CD4-positive, alpha-beta T cell (primary cell): ENCODE measurements at regions not wholly inside any gene's neighbourhood (a gene's known extent, or its start where the extent isn't known, plus 50 kb on each side); places are given as distances from the start of the nearest gene placed in this dataset.

Source experiments
- ATAC-seq: fragments of 200-7000 bp; cut with Tn5 transposase; one replicate; pipeline ENCODE4 v1.10.0; 2022; ENCODE audit warnings: mild to moderate bottlenecking; ENCODE audit not compliant: poor library complexity
- CTCF ChIA-PET: fragments of 350-600 bp; sonication (Branson Sonifier 250); formaldehyde crosslinking; loops from one replicate; lab custom pipeline; 2021; ENCODE audit warnings: antibody characterized with exemption, inconsistent platforms; lab: Charles Lee
- POLR2A ChIA-PET: fragments of 350-600 bp; sonication (Branson Sonifier 250); formaldehyde crosslinking; loops from one replicate; lab custom pipeline; 2021; ENCODE audit warnings: antibody characterized with exemption, inconsistent platforms; lab: Charles Lee
- DNase-seq, 14 experiments: peaks; one replicate each; pipeline ENCODE4 v3.0.0-alpha.2; 2013 to 2020; ENCODE audit warnings: mixed read lengths in 2 of 14
- H3K27ac ChIP-seq, 2 donors: one replicate each; pipeline versions ENCODE4 v1.5.1 to v1.7.0; 2013; ENCODE audit warnings: low read length in 2 of 2, low read depth in 1 of 2, mild to moderate bottlenecking in 1 of 2
- H3K27me3 ChIP-seq, 2 experiments: 1 replicate in 1 of 2; 2 replicates in 1 of 2; pipeline versions ENCODE4 v1.6.1 to v1.7.0; 2013; ENCODE audit warnings: low read length in 2 of 2, control low read depth in 1 of 2, mild to moderate bottlenecking in 1 of 2, moderate library complexity in 1 of 2; ENCODE audit not compliant: insufficient read depth in 2 of 2, control insufficient read depth in 1 of 2
- H3K36me3 ChIP-seq: one replicate; pipeline ENCODE4 v1.6.1; 2013; ENCODE audit warnings: low read length, control low read depth; ENCODE audit not compliant: insufficient read depth
- H3K4me1 ChIP-seq: one replicate; pipeline ENCODE4 v1.6.1; 2013; ENCODE audit warnings: low read length, control low read depth; ENCODE audit not compliant: insufficient read depth
- H3K4me3 ChIP-seq: one replicate; pipeline ENCODE4 v1.5.1; 2013; ENCODE audit warnings: mild to moderate bottlenecking, low read length, moderate library complexity
- H3K9me3 ChIP-seq, 2 experiments: 1 replicate in 1 of 2; 2 replicates in 1 of 2; pipeline versions ENCODE4 v1.6.1 to v1.7.0; 2013; ENCODE audit warnings: low read length in 2 of 2, mild to moderate bottlenecking in 2 of 2, control low read depth in 1 of 2, moderate library complexity in 1 of 2; ENCODE audit not compliant: control insufficient read depth in 1 of 2, insufficient read depth in 1 of 2
- H3K27ac Mint-ChIP-seq: one replicate; pipeline ENCODE4 v1.8.0; 2020; ENCODE audit warnings: mixed read lengths
- H3K27me3 Mint-ChIP-seq: one replicate; pipeline ENCODE4 v1.8.0; 2021; ENCODE audit warnings: mixed read lengths
- H3K36me3 Mint-ChIP-seq: one replicate; pipeline ENCODE4 v1.8.0; 2021; ENCODE audit warnings: low read depth, mixed read lengths
- H3K4me1 Mint-ChIP-seq: one replicate; pipeline ENCODE4 v1.8.0; 2021; ENCODE audit warnings: low read depth, mixed read lengths
- H3K4me3 Mint-ChIP-seq: one replicate; pipeline ENCODE4 v1.8.0; 2020; ENCODE audit warnings: mild to moderate bottlenecking, mixed read lengths
- H3K9me3 Mint-ChIP-seq: one replicate; pipeline ENCODE4 v1.8.0; 2020; ENCODE audit warnings: mixed read lengths
- intact Hi-C, 2 experiments: fragments of 100-400 bp; cut with DNase I in 1 of 2; cut with micrococcal nuclease in 1 of 2; formaldehyde crosslinking; loops; one replicate each; pipeline versions ENCODE4 v1.15.1 to v1.9.0; 2023 to 2025; cut with DNase I, micrococcal nuclease
- TF ChIP-seq, protein P1 (sequence below): fragments of 200-600 bp; IDR thresholded peaks from one replicate; pipeline ENCODE4 v1.8.0; 2022; ENCODE audit warnings: antibody characterized with exemption, mild to moderate bottlenecking

DNA sequence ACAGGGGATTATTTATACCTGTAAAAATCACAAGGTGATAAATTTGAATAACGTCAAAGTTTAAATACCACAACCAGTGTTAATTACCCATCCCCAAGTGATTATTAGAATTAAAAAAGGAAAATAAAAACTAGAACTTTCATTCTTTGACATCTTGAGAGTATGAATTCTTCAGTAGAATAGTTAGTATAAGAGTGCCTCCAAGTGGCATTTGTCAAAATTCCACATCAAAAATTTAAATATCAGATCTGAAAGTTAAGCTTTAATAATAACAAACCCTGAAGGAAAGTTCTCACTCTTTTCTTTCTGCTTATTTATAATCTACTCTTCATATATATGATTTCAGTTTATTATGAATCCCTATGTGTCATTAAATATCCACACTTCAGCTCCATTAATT, 273.7 kb upstream of the KYNU start:
- H3K27me3 ChIP-seq, result no peaks in the 10 kb centered on the region
- no peaks in the 10 kb centered on the region for H3K9me3 ChIP-seq
- peaks cover 2% of the 10 kb centered on the region for H3K9me3 Mint-ChIP-seq
- ATAC-seq (no peak), DNase-seq (no peak)
- H3K27ac ChIP-seq, result no peak overlapping the region
- intact Hi-C loops, result no loop called here
- no peaks in the 10 kb centered on the region for H3K4me1 ChIP-seq
- TF ChIP-seq, protein P1, sequence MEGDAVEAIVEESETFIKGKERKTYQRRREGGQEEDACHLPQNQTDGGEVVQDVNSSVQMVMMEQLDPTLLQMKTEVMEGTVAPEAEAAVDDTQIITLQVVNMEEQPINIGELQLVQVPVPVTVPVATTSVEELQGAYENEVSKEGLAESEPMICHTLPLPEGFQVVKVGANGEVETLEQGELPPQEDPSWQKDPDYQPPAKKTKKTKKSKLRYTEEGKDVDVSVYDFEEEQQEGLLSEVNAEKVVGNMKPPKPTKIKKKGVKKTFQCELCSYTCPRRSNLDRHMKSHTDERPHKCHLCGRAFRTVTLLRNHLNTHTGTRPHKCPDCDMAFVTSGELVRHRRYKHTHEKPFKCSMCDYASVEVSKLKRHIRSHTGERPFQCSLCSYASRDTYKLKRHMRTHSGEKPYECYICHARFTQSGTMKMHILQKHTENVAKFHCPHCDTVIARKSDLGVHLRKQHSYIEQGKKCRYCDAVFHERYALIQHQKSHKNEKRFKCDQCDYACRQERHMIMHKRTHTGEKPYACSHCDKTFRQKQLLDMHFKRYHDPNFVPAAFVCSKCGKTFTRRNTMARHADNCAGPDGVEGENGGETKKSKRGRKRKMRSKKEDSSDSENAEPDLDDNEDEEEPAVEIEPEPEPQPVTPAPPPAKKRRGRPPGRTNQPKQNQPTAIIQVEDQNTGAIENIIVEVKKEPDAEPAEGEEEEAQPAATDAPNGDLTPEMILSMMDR, result no peak
- no peak overlapping the region for H3K4me3 ChIP-seq
- H3K36me3 Mint-ChIP-seq, result no peaks in the 10 kb centered on the region
- no peak overlapping the region for H3K27ac Mint-ChIP-seq
- H3K4me3 Mint-ChIP-seq, result no peak overlapping the region
- no peaks in the 10 kb centered on the region for H3K36me3 ChIP-seq
- POLR2A ChIA-PET, result no interaction called here
- CTCF ChIA-PET, result no interaction called here
- no peaks in the 10 kb centered on the region for H3K27me3 Mint-ChIP-seq
- H3K4me1 Mint-ChIP-seq, result no peaks in the 10 kb centered on the region

DNA sequence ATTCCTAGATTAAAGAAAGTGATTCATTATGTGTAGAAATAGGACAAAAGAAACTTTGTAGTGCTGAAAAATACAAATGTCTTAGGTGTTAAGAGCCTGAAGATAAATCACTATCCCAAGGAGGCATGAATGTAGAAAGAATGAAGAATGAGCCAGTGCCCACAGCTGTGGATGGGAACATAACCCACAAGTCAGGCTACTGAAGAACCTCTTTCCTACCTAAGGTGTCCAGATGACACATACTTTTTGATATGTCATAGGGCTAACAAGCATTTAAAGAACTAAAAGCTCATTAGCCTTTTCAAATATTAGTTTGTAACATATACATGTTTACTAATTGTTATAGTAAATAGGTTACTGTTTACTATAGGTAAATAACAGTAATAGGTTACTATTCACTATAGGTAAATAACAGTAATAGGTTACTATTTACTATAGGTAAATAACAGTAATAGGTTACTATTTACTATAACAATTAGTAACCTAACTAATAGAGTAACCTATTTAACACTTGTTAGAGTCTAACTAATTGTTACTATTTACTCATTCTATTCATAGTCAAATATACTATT, 275.0 kb upstream of the KYNU start:
- Mint-ChIP-seq H3K4me3 (no peak overlapping the region), H3K27ac (no peak overlapping the region), H3K4me1 (no peaks in the 10 kb centered on the region), H3K36me3 (no peaks in the 10 kb centered on the region), H3K9me3 (peaks cover 2% of the 10 kb centered on the region), H3K27me3 (no peaks in the 10 kb centered on the region)
- H3K27ac ChIP-seq, result no peak overlapping the region
- intact Hi-C loops, result no loop called here
- H3K36me3 ChIP-seq, result no peaks in the 10 kb centered on the region
- DNase-seq, result no peak
- H3K4me3 ChIP-seq, result no peak overlapping the region
- CTCF ChIA-PET, result no interaction called here
- ATAC-seq, result no peak
- POLR2A ChIA-PET, result no interaction called here
- TF ChIP-seq, protein P1, result no peak
- H3K9me3 ChIP-seq, result no peaks in the 10 kb centered on the region
- no peaks in the 10 kb centered on the region for H3K27me3 ChIP-seq
- H3K4me1 ChIP-seq, result no peaks in the 10 kb centered on the region

DNA sequence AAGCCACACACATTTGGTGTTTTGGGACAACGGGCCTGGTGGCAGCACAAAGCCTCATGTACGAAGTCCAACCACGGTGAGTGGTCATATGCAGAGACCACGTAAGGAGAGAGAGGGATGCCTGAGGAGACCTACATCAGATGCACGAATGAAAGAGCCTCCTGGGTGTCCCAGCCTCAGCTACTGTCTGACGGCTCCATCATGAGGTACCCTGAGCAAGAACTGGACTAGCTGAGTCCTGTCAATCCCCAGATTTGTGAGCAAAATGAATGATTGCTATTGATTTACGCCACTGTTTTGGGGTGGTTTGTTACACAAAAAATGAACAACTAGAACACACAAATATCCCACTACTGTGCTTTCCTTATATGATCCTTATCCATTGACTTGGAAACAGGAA, 275.7 kb upstream of the KYNU start:
- DNase-seq (no peak), ATAC-seq (no peak)
- Histone ChIP-seq H3K9me3 (no peaks in the 10 kb centered on the region), H3K4me1 (no peaks in the 10 kb centered on the region), H3K36me3 (no peaks in the 10 kb centered on the region), H3K27ac (no peak overlapping the region), H3K4me3 (no peak overlapping the region), H3K27me3 (no peaks in the 10 kb centered on the region)
- POLR2A ChIA-PET, result no interaction called here
- Mint-ChIP-seq H3K4me1 (no peaks in the 10 kb centered on the region), H3K27ac (no peak overlapping the region), H3K4me3 (no peak overlapping the region), H3K27me3 (no peaks in the 10 kb centered on the region), H3K36me3 (no peaks in the 10 kb centered on the region), H3K9me3 (peaks cover 2% of the 10 kb centered on the region)
- TF ChIP-seq, protein P1, result no peak
- CTCF ChIA-PET, result no interaction called here
- intact Hi-C loops, result no loop called here
